ENCODE measurements at regions not wholly inside any gene's neighbourhood (a gene's known extent, or its start where the extent isn't known, plus 50 kb on each side); places are given as distances from the start of the nearest gene placed in this dataset.

GRCh38 chr3:160159341-160159740 is 65.9 kb upstream of the C3orf80 start:
- TF ChIP-seq CTCF (IDR thresholded peaks at IDR 0.05; ENCODE audit: insufficient read depth, low read depth, low read length) (no peak), EZH2 (IDR thresholded peaks at IDR 0.05; ENCODE audit: insufficient read depth, low read length) (no peak)

Measured in astrocyte (in vitro differentiated cells and primary cell).